GM20000 (cell line): ENCODE measurements at regions not wholly inside any gene's neighbourhood (a gene's known extent, or its start where the extent isn't known, plus 50 kb on each side); places are given as distances from the start of the nearest gene placed in this dataset.

ENCODE experiments used
- DNase-seq: peaks from one replicate; pipeline ENCODE4 v3.0.0; 2012; ENCODE audit warnings: low spot score
- TF ChIP-seq, protein P1 (sequence below): IDR thresholded peaks from 2 replicates; pipeline ENCODE4 v1.5.1; 2012; ENCODE audit warnings: mild to moderate bottlenecking, control low read depth; ENCODE audit errors: extremely low read depth, missing control alignments

DNA sequence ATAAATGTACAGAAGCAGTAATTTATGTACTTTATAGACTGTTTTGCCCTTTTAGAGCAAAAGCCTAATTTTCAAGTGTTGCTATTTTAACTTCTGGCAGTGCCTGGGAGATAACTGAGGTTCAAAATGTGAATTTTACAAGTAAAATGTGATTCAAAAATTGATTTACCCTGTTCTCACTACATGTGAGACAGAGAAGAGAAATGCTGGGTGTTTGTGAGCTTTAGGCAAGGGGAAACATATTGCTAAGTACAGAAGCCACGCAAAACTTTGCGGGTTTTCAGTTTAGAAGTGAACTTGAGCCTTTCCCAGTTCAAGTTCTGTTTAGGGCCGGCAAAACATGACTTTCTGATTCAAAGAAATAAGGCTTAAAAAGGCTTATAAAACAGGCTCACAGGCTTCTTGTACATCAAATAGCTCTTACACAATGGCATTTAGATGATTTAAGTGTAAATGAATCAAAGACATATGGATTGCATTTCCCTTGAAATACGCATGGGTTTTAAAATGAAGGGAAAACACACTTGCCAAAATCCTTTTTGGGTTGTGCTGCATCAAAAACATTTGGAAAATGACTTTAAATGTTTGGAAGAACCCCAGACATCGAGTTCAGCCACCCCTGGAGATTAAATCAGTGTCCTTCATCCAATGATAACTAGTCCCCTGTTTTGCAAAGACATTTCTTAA is 370.8 kb upstream of the MEF2C start:
- TF ChIP-seq, protein P1, sequence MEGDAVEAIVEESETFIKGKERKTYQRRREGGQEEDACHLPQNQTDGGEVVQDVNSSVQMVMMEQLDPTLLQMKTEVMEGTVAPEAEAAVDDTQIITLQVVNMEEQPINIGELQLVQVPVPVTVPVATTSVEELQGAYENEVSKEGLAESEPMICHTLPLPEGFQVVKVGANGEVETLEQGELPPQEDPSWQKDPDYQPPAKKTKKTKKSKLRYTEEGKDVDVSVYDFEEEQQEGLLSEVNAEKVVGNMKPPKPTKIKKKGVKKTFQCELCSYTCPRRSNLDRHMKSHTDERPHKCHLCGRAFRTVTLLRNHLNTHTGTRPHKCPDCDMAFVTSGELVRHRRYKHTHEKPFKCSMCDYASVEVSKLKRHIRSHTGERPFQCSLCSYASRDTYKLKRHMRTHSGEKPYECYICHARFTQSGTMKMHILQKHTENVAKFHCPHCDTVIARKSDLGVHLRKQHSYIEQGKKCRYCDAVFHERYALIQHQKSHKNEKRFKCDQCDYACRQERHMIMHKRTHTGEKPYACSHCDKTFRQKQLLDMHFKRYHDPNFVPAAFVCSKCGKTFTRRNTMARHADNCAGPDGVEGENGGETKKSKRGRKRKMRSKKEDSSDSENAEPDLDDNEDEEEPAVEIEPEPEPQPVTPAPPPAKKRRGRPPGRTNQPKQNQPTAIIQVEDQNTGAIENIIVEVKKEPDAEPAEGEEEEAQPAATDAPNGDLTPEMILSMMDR = no peak
- DNase-seq = no peak

DNA sequence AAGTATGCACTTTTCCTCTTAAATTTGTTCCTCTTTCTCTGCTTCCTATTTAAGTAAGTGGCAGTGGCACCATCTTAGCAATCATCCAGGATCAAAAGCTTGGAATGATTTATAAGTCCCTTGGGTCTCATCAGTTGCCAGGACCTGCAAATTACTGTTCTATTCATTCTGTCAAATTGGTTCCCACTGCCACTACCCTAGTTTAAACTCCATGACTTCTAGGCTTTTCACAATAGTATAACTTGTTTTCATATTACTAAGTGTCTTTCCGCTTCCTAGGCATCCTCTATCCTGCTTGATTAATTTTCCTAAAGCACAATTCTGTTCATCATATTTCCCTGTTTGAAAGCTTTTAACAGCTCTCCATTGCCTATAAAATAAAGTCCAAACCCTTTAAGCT is 363.9 kb upstream of the MEF2C start:
- DNase-seq = no peak
- TF ChIP-seq, protein P1 = no peak

DNA sequence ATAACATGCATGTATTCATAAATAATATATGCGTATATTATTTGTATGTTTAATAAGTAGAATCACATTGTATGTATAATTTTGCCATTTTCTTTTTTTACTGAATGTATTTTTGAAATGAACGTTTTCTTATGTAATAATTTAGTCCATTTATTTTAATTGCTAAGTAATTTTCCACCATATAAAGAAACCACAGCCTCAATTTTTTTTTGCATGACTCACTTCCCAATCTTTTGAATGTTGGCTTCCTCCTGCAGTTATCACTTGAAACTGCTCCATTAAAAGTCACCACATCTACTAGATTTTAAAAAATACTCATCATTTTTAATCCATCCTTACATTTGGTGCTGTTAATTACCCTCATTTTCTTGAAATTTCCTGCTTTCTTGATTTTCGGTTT is 363.3 kb upstream of the MEF2C start:
- TF ChIP-seq, protein P1 = no peak
- DNase-seq = no peak

DNA sequence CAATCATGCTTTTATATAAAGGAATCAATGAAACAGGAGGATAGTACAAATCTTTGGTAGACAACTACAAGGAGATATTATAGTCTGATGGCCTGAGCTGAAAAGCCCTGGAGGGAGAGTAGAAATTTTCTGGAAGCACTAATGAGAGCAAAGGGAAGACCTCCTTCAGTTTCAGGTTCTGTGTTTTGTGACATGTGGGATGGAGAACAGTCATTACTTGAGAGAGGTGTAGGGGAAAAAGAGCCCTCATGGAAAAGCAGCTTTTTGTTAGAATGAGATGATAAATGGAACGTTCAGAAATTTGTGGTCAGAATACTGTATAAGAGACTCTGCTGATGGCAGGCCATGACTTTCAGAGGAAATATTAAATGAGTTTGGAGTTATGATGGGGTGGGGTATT is 360.6 kb upstream of the MEF2C start:
- DNase-seq = no peak
- TF ChIP-seq, protein P1 = no peak

DNA sequence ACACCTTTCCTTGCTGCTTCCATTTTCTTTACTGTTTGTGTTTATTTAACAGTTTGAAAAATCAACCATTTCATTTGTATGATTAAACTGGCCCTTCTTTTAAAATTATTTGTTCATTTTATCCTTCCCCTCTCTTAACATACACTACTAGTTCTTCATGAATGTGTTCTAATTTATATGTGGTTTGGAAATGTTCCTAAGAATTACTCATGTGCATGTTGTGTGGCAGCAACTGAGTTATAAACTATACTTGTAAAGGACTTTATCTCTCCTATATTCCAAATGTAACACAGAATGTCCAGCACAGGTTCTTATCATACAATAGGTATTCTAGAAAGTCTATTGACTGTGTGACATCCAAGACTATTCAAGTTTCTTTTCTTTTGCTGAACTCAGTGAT is 358.2 kb upstream of the MEF2C start:
- TF ChIP-seq, protein P1 = no peak
- DNase-seq = no peak

DNA sequence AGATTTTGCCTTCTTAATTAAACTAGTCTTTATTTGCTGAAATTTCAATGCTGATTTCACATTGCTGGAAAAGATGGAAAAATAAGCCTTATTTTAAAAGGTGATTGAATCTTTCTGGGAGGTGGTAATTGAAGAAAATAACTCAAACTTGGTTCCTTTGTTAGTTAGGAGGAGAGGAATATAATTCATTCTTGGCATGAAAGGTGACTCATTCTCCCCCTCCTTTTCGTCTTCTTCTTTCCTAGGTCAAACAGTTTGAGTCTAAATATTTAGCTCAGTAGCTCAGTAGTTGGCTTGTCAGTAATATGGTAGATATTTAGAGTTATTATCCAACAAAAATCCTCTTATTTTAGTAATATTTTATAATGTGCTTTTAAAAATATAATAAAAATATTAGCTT is 353.9 kb upstream of the MEF2C start:
- TF ChIP-seq, protein P1 = no peak
- DNase-seq = no peak

DNA sequence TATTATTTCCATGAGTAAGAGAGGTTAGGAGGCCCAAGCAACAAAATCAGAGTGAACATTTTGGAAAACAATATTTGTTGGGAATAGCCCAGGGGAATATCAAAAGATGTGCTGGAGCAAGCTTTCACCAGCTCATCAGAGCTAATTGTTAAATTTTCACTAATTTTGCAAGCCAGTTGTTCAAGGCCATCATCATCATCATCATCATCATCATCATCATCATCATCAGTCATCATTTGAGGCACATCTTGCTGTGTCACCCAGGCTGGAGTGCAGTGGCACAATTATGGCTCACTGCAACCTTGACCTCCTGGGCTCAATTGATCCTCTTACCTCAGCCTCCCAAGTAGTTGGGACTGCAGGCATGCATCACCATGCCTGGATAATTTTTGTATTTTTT is 350.5 kb upstream of the MEF2C start:
- DNase-seq = no peak
- TF ChIP-seq, protein P1 = no peak
